NCI-H524 (cell line): ENCODE measurements at regions not wholly inside any gene's neighbourhood (a gene's known extent, or its start where the extent isn't known, plus 50 kb on each side); places are given as distances from the start of the nearest gene placed in this dataset.
"Not testable (repeated sequence)": the region's sequence is repeated elsewhere in the genome, so short reads cannot be mapped to it uniquely, and the experiment has no call there.

ENCODE experiments used
- DNase-seq, 2 experiments: peaks; one replicate each; lab custom pipeline; 2025; lab: John Stamatoyannopoulos, UW

DNA sequence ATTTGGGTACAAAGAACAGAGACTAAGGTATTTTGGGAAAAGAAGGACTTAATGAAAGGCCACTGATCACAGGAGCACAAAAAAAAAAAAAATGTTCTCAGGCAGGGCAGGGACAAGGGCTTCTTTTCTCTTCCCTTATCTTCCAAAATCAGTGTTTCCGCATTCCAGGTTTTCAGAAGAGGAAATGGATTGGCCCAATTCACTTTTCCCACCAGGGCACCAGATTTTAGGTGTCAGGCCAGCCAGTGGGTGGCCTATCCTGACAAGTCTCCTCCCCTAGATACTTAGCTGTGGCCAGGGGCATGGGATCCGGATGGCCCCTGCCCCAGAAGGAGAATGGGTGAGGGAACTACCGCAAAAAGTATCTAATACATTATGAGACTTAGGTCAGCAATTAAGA is 88.9 kb upstream of the WAC start:
- DNase-seq, result no peak

- no peak for DNase-seq
Measured at GRCh38 chr10:28445516-28445915, 87.4 kb upstream of the WAC start.

DNA sequence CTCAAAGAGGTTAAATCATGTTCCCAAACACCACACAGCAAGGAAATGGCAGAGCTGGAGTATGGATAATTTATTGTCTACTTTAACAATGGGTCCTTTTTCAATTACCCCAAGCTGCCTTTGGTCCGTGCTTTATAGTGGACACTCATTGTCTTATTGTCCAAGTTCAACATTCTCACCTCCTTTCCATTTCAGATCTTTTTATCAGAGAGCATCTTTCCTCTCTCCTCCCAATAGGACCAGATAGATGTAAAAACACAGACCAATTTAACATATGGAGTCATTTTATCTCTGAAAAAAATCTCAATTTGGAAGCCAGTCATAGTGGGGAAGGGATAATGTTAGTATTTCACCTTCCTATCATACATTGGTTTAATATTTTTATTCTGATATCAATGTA is 83.5 kb upstream of the WAC start:
- DNase-seq, result no peak

GRCh38 chr10:28449926-28450325 is 83.0 kb upstream of the WAC start:
- no peak for DNase-seq

DNA sequence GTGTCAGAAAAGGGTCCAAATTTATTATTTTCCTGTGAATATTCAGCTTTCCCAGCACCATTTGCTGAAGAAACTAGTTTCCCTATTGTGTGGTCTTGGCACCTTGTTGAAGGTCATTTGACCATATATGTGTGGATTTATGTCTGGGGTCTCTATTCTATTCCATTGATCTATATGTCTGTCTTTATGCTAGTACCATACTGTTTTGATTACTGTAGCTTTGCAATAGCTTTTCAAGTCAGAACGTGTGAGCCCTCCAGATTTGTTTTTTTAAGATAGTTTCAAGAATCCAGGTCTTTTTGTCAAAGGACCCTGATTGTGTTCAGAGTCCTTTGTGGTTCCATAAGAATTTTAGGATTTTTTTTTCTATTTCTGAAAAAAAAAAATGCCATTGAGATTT is 79.0 kb upstream of the WAC start:
- DNase-seq, result no peak

- no peak for DNase-seq
Measured at GRCh38 chr10:28457110-28457509, 75.8 kb upstream of the WAC start.

GRCh38 chr10:28457873-28458272 is 75.0 kb upstream of the WAC start:
- DNase-seq, result not testable (repeated sequence)

- DNase-seq, result no peak
Measured at GRCh38 chr10:28459453-28460144, 73.3 kb upstream of the WAC start.

DNA sequence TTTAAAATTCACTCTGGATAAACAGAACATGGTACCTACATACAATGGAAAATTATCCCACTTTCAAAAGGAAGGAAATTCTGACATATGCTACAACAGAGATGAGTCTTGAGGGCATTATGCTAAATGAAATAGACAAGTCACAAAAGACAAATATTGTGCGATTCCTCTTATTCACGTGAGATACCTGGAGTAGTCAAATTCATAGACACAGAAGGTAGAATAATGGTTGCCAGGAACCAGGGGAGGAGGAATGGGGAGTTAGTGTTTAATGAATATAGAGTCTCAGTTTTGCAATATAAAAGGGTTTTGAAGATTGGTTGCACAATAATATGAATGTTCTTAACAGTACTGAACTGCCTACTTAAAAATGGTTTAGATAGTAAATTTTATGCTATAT is 69.8 kb upstream of the WAC start:
- no peak for DNase-seq

DNA sequence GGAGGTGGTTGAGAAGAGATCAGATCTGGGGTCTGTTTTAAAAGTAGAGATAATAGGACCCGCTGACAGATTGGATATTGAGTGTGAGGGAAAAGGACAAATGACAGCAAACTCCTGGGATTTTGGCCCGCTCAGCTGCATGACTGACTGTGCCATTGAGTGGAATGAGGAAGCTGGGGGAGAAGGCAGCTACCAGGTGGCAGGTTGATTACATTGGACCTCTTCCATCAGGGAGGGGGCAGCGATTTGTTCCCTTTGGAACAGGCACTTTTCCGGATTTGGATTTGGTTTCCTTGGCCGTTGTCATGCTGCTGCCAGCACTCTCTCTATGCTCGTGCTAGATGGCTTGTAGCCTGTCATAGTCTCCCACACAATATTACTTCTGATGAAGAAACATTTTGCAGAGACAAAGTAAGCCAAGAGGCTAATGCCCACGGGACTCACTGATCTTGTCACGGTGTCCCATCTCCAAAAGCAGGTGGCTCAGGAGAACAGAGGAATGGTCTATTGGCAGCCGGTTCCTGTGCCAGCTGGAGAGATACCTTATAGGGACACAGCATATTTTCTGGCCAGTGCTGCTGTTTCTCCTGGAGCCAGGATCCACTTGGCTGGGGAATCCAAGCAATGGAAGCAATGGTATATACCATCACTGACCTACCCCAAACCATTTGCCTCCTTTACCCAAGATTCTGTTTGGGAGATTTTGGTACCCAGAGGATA is 69.1 kb upstream of the WAC start:
- no peak for DNase-seq

GRCh38 chr10:28467615-28468014 is 65.3 kb upstream of the WAC start:
- no peak for DNase-seq

DNA sequence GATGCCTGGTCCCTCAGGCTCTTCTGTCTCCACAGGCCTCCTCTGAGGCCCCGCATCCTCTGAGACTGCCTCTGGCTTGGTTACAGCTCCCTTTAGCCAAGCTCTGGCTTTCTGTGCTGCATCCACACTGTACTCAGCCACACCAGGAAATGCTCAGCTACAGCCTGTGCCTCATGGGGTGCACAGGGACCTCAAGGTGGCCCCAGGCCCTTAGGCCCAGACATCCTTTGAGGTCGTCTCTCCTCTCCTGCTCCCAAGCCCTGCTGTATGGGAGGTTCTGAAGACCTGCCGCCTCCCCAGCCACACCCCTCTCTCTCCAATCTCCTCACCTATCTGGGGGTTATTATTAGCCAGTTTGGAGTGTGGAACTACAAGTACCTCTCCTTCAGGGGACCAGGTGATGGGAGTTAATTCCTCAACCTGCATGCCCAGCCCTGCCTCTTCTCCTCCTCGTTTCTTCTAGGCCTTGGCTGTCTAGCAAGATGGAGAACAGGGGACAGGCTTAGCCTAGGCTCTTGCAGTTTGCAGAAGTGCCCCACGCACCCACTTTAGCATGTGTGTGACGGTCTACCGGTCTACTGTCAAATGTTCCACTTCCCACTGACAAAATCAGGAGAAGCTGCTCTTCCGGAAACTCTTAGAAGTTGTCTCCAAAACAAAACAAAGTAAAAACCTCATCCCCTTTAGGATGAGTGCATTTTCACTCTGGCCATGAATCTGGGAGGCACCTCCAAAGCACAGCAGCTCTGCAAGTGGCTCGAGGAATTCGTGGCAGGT is 64.0 kb upstream of the WAC start:
- DNase-seq, result no peak

DNA sequence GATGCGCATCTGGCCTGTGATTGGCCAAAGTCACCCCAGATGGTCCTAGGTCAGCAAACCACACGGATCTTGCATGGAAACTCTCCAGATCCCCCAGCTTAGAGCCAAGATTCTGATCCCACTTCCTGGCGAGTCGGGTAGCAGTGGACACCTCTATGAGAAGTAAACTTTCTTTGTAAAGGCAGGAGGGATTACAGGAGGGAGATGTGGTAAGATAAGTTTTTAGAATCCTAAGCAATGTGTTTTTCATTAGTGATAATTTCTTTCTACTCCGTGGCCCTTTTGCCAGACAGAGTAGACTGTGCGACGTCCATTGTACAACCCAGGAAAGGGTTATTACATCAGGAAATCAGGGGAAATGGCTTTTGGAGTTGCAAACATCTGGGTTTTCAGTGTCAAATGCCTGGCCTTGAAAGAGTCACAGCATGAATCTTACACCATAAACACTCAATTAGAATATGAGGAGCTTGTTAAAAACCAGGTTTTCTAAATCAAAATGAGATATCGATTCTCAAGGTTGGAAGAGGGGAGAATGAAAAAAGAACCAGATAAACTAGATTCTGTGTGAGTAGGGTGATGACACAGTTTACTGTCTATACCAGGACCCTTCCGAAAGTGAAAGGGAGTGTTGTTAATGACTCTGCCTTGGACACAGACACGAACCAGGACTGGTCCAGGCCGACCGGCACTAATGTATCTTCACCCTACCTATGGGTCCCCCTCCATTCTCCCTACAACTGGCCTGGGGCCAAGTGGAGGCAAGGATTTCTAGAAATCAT is 61.9 kb upstream of the WAC start:
- no peak for DNase-seq

DNA sequence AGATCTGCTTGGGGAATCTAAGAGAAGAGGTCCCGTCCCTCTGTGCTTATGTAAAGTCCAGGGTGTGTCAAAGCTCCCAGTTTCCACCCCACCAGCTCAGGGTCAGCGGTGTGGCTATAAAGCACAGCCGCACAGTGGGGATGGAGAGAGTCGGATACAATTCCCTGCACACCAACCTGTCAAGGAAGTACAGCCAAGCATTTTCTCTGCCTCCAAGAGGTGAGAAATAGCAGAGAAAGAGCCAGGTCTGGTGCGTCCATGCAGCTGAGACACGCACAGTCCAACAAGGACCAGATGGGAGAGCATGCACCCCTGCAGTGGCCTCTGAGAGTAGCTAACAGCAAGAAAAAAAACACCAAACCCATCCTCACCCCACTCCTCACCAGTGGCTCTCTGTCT is 61.3 kb upstream of the WAC start:
- no peak for DNase-seq

DNA sequence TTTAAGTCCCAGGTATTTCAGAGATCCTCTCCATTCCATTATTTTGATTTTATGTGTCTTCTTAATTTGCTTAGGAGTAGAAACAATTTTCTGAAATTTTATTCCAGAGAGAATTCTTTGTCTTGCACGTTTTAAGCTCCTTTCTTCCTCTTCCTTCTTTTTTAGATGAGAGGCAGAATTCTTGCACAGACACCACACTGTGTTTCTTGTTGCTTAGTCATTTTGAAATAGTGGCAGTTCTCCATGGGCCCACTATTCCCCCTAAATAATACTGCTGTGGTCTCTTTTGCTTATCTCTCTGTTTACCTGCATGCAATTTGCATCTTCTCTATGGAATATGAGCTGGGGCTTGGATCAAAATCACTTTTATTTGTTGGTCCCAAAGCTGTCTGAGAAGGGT is 54.3 kb upstream of the WAC start:
- no peak for DNase-seq

DNA sequence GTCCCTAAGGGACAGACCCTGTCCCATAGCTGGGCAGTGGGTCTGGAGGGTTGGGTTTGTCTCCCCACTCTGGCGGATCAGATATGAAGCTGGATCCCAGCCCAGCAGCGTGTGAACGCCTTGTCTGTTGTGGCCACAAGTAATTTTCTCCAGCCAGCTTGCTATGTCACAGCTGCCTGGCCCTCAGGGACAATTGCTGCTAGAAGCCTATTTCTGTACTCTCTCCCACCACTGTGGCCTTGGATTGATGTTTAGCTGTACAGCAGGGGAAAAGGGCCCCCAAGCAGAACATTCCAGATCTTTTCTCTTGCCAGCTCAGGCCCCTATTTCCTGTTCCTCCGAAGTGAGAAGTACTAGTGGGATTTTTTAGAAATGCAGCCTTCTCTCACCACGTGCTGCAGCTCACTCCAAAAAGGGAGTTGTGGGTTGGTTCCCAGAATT is 53.5 kb upstream of the WAC start:
- DNase-seq, result no peak

GRCh38 chr10:28479927-28480627 is 52.8 kb upstream of the WAC start:
- DNase-seq, result no peak

DNA sequence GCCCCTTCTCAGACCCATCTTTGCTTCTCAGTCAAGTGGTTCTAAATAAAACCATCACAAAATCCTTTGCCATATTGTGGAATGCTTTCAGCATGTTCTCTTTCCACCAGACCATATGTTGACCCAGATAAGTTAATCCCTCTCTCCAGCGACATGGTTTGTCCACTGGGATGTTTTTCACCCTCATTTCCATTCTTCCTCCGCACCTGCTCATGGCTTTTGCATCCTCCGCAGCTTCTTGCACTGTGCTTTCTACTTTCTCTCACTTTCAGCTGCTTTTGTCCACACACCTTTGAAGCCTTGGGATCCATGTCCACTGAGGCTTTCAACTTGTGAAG is 52.3 kb upstream of the WAC start:
- DNase-seq, result peak; percentile 33 to 70

- not testable (repeated sequence) for DNase-seq
Measured at GRCh38 chr10:28481346-28481745, 51.6 kb upstream of the WAC start.

DNA sequence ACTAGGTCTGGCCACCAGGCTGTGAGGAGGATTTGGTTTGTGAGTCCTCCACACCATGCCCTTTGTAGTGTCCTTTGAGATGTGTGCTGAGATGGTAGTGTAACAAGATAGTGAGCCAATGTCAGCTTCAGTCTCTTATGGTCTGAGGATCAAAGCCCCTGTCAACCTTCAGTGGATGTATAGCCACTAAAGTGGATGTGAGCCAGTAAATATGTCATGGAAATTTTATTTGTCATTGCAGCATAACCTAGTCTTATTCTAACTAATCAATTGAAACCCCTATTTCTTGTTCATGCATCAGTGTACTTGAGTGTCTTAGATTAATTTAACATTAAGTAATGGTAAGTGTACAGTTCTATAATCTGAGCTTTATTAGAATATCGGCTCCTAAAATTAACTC is 51.0 kb upstream of the WAC start:
- no peak for DNase-seq
